Coronary artery (tissue), 2 donors: ENCODE measurements at regions not wholly inside any gene's neighbourhood (a gene's known extent, or its start where the extent isn't known, plus 50 kb on each side); places are given as distances from the start of the nearest gene placed in this dataset.
A peak's percentile ranks its signal among the peaks of the same experiment; 100 is the strongest.

Experiments used
- DNase-seq: peaks from one replicate; pipeline ENCODE4 v3.0.0-alpha.2; 2017; ENCODE audit warnings: low spot score
- H3K27ac ChIP-seq, 2 donors: fragments of 200-600 bp; sonication (generic); one replicate each; pipeline ENCODE4 v1.5.1; 2016 to 2019
- H3K4me3 ChIP-seq: fragments of 200-600 bp; sonication (generic); 2 replicates; pipeline ENCODE4 v1.5.1; 2016; ENCODE audit warnings: mild to moderate bottlenecking, moderate library complexity
- TF ChIP-seq, protein P1 (sequence below): fragments of 200-600 bp; sonication (generic); IDR thresholded peaks from one replicate; pipeline ENCODE4 v1.5.1; 2019; ENCODE audit warnings: antibody characterized with exemption

DNA sequence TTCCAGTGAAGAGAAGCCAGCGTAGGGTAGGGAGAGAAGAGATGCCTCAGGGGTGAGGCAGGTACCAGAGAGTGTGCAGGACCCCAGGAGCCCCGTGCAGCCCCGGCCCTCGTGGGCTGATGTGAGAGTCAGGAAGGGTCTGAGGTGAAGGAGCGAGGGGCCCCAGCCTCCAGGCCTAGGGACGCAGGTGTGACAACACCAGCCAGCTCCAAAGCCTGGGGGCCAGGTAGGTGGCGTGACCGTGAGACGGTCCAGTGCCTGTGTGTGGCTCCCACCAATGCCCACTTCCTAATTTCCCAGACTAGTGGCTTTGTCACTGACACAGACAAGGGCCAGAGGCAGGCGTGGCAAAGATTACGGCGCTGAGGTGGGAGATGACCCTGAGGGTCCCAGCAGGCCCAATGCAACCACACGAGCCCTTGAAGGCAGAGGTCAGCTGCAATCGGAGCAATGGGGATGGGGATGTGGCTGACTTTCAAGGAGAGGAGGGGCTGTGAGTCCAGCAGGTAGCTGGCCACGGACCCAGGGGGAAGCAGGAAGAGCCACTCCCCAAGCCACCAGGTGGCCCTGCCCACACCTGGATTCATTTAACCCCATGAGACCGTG, 86.0 kb upstream of the SNTG2 start:
- Histone ChIP-seq H3K4me3 (no peak overlapping the region), H3K27ac (no peak overlapping the region)
- peak; percentile 29 for DNase-seq
- TF ChIP-seq, protein P1, sequence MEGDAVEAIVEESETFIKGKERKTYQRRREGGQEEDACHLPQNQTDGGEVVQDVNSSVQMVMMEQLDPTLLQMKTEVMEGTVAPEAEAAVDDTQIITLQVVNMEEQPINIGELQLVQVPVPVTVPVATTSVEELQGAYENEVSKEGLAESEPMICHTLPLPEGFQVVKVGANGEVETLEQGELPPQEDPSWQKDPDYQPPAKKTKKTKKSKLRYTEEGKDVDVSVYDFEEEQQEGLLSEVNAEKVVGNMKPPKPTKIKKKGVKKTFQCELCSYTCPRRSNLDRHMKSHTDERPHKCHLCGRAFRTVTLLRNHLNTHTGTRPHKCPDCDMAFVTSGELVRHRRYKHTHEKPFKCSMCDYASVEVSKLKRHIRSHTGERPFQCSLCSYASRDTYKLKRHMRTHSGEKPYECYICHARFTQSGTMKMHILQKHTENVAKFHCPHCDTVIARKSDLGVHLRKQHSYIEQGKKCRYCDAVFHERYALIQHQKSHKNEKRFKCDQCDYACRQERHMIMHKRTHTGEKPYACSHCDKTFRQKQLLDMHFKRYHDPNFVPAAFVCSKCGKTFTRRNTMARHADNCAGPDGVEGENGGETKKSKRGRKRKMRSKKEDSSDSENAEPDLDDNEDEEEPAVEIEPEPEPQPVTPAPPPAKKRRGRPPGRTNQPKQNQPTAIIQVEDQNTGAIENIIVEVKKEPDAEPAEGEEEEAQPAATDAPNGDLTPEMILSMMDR, result no peak

DNA sequence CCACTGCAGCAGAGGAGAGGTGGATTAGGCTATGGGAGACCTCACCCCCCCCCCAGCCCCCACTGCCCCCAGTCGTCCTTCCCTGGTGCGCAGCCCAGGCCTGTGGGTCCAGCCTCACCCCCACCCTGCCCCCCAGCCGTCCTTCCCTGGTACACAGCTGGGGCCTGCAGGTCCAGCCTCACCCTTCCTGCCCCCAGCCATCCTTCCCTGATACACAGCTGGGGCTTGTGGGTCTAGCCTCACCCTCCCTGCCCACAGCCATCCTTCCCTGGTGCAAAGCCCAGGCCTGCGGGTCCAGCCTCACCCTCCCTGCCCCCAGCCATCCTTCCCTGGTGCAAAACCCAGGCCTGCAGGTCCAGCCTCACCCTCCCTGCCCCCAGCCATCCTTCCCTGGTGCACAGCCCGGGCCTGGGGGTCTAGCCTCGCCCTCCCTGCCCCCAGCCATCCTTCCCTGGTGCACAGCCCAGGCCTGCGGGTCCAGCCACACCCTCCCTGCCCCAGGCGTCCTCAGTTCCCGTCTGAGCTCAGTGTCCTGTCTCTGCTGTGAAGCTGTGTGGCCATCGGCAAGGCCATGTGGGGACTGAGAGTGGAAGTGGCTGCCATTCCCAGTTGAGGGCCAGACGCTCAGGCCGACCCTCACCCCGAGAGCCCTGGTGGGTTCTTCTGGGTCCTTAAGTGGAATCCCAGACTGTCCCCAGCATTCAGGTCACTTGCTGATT, 86.8 kb upstream of the SNTG2 start:
- TF ChIP-seq, protein P1, result no peak
- Histone ChIP-seq H3K4me3 (no peak overlapping the region), H3K27ac (no peak overlapping the region)
- DNase-seq, result peak; percentile 54

DNA sequence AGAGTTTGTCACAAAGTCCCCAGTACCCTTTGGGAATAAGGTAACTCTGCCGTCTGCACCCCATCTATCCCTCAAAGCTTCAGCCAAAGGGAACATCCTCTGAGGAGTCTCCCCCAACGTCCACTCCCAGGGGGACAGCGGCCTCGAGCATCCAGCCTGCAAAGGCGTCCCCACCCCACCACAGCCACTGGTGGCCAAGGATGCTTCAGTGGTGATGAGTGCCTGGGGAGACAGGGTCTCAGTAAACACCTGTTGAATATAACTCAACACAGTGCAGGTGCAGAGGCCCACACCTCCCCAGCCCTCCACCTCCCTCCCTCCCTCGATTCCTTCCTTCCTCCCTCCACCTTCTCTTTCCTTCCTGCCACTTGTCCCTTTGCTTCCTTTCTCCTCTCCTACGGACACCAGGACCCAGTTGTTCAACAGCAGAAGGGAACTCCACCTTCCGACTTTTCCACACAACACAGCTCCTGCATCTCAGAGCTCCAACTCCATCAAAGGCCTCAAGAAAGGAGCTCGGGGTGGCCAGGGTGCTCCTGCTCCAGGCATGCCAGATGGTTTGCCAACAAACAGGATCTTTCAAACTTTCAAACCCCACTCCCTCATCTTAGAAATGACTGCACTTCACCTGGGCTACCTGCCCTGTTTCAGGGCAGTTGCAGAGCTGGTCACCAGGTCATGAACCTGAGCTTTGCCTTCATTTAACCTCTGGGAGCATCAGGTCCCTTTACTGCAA, 87.8 kb upstream of the SNTG2 start:
- no peak overlapping the region for H3K27ac ChIP-seq
- no peak overlapping the region for H3K4me3 ChIP-seq
- TF ChIP-seq, protein P1, result no peak
- DNase-seq, result peak; percentile 57

DNA sequence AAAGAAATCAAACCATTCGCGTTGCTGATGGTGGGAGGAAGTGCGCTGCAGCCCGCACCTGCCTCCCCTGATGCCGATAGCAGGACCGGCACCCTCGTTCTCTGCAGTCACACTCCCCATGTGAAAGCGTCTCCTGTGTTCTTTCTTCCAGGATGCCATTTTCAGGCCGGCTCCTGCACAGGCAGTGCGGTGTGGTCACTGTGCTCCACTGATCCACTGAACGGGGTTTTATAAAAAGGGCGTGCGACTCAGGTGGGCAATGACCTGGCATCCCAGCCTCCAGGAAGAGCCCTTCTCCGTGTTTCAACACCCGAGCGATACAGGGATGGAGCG, 88.3 kb upstream of the SNTG2 start:
- Histone ChIP-seq H3K27ac (no peak overlapping the region), H3K4me3 (no peak overlapping the region)
- peak; percentile 57 for DNase-seq
- TF ChIP-seq, protein P1, result no peak

DNA sequence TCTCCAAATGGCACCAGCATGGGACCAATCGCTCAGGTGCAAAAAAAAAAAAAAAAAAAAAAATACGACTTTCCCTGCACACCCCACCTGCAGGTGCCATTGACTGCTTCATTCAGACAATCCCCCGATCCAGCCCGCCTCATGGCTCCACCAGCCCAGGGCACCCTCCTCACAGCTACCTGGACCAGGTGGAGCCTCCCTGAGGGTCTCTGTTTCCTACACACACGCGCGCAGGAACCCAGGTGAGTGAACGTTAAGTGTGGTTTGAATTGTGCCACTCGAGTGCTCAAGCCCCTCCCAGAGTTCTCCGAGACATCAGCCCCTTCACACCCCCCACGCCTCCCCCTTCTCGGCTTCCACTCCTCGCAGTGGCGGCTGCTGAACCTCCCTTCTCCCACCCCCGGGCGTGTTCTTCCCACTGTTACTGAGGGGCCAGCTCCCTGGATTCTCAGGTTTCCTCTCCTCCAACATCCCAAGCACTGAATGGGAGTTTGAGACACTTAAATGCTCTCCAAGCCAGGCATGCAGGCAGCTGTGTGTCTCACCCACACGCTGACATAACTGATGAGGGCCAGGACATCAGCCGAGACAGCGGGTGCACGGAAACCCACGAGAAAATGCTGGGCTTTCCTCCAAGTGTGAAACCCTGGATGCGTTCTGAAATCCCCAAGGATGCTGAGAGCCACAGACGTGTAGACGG, 88.8 kb upstream of the SNTG2 start:
- peak; percentile 22 for DNase-seq
- H3K27ac ChIP-seq, result no peak overlapping the region
- no peak overlapping the region for H3K4me3 ChIP-seq
- TF ChIP-seq, protein P1, result no peak

DNA sequence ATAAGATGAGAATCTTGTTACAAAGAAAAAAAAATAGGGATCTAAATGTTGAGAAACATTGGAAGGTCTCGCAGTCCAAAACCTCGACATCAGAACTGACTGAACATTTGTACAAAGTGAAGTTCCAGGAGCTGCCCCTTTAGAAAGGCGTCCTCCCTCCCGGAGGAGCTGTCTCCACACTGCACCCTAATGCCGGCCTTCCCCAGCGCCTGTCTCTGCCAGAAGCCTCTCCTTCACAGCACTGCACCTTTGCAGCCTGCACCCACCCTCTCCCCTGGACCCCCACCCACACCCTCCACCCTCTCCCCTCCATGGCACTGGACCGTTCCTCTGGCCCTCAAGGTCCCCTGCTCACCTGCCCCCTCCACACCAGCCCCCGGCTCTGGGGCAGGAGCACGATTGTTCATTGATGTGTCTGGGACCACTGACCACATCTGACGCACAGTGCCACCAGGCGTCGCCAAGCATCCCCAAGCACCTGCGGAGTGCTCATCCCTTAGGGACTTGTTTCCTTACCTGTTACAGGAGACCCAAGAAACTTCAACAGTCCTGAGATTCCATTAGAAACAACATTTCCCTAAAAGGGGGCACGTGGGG, 90.3 kb upstream of the SNTG2 start:
- Histone ChIP-seq H3K4me3 (no peak overlapping the region), H3K27ac (no peak overlapping the region)
- DNase-seq, result peak; percentile 54
- TF ChIP-seq, protein P1, result no peak
